Smooth muscle cell (in vitro differentiated cells): ENCODE measurements at regions not wholly inside any gene's neighbourhood (a gene's known extent, or its start where the extent isn't known, plus 50 kb on each side); places are given as distances from the start of the nearest gene placed in this dataset.

Experiments
- DNase-seq: peaks from one replicate; lab custom pipeline; 2025; ENCODE audit not compliant: unreplicated experiment; lab: John Stamatoyannopoulos, UW
- H2AFZ ChIP-seq: fragments of 200-600 bp; sonication (generic); 2 replicates; pipeline ENCODE4 v1.6.0; 2016; ENCODE audit warnings: antibody characterized with exemption, low read depth, mild to moderate bottlenecking
- H3F3A ChIP-seq: fragments of 200-600 bp; sonication (generic); 2 replicates; pipeline ENCODE4 v1.6.0; 2017; ENCODE audit warnings: antibody characterized with exemption, low read depth
- H3K27ac ChIP-seq: fragments of 200-600 bp; sonication (generic); 2 replicates; pipeline ENCODE4 v1.5.1; 2016; ENCODE audit warnings: low read depth, mild to moderate bottlenecking
- H3K27me3 ChIP-seq: fragments of 200-600 bp; sonication (generic); 2 replicates; pipeline ENCODE4 v1.6.1; 2016; ENCODE audit warnings: low read depth, mild to moderate bottlenecking
- H3K36me3 ChIP-seq: fragments of 200-600 bp; sonication (generic); 2 replicates; pipeline ENCODE4 v1.5.1; 2016; ENCODE audit warnings: low read depth
- H3K4me1 ChIP-seq: fragments of 200-600 bp; sonication (generic); 2 replicates; pipeline ENCODE4 v1.5.1; 2016; ENCODE audit warnings: low read depth
- H3K4me2 ChIP-seq: fragments of 200-600 bp; sonication (generic); 2 replicates; pipeline ENCODE4 v1.6.0; 2016; ENCODE audit warnings: mild to moderate bottlenecking
- H3K4me3 ChIP-seq: fragments of 200-600 bp; sonication (generic); 2 replicates; pipeline ENCODE4 v1.5.1; 2016; ENCODE audit warnings: mild to moderate bottlenecking
- H3K79me2 ChIP-seq: fragments of 200-600 bp; sonication (generic); 2 replicates; pipeline ENCODE4 v1.6.0; 2016; ENCODE audit warnings: low read depth, mild to moderate bottlenecking
- H3K9ac ChIP-seq: fragments of 200-600 bp; sonication (generic); 2 replicates; pipeline ENCODE4 v1.6.0; 2016; ENCODE audit warnings: low read depth
- H3K9me3 ChIP-seq: fragments of 200-600 bp; sonication (generic); replicated peaks from 2 replicates; pipeline ENCODE4 v1.5.1; 2016; ENCODE audit warnings: low read depth
- H4K20me1 ChIP-seq: fragments of 200-600 bp; sonication (generic); 2 replicates; pipeline ENCODE4 v1.6.0; 2016; ENCODE audit warnings: low read depth
- WGBS: methylation state at CpG from one replicate; pipeline ENCODE4 v1.1.7; 2016; ENCODE audit warnings: low lambda C conversion rate; 5-methylcytosine and 5-hydroxymethylcytosine counted together
- TF ChIP-seq, protein P1 (sequence below): fragments of 200-600 bp; sonication (generic); IDR thresholded peaks from 2 replicates; pipeline ENCODE4 v1.5.1; 2017; ENCODE audit warnings: borderline replicate concordance, mild to moderate bottlenecking, antibody characterized with exemption; ENCODE audit not compliant: insufficient read depth, poor library complexity, severe bottlenecking

DNA sequence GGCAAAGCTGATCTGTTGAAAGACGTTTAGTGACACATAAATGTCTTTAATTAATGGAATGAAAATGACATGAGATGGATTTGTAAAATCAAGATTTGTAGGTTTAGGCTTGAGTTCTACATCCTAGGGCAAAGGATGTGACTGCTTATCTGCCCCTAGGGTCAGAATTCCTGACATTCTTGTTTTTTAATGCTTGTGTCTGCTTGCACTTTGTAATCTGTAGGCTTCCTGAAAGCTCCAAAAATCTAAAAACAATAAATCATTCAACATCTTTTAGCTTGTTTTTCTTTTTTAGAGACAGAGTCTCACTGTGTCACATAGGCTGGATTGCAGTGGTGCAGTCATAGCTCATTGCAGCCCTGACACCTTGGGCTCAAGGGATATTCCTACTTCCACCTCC, 107.9 kb upstream of the MLIP start:
- WGBS, result 24% methylated on average over 1 of the region's 1 CpG
- H3K27me3 ChIP-seq, result no peaks in the 10 kb centered on the region
- H3K4me3 ChIP-seq, result no peak overlapping the region
- H3K36me3 ChIP-seq, result no peaks in the 10 kb centered on the region
- TF ChIP-seq, protein P1, sequence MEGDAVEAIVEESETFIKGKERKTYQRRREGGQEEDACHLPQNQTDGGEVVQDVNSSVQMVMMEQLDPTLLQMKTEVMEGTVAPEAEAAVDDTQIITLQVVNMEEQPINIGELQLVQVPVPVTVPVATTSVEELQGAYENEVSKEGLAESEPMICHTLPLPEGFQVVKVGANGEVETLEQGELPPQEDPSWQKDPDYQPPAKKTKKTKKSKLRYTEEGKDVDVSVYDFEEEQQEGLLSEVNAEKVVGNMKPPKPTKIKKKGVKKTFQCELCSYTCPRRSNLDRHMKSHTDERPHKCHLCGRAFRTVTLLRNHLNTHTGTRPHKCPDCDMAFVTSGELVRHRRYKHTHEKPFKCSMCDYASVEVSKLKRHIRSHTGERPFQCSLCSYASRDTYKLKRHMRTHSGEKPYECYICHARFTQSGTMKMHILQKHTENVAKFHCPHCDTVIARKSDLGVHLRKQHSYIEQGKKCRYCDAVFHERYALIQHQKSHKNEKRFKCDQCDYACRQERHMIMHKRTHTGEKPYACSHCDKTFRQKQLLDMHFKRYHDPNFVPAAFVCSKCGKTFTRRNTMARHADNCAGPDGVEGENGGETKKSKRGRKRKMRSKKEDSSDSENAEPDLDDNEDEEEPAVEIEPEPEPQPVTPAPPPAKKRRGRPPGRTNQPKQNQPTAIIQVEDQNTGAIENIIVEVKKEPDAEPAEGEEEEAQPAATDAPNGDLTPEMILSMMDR, result no peak
- no peak for DNase-seq
- no peaks in the 10 kb centered on the region for H3K4me1 ChIP-seq
- no peak overlapping the region for H3K27ac ChIP-seq
- H3K9me3 ChIP-seq, result no peaks in the 10 kb centered on the region
- no peak overlapping the region for H3K4me2 ChIP-seq
- H4K20me1 ChIP-seq, result no peaks in the 10 kb centered on the region
- H2AFZ ChIP-seq, result no peak overlapping the region
- no peaks in the 10 kb centered on the region for H3F3A ChIP-seq
- no peak overlapping the region for H3K9ac ChIP-seq
- H3K79me2 ChIP-seq, result no peaks in the 10 kb centered on the region

DNA sequence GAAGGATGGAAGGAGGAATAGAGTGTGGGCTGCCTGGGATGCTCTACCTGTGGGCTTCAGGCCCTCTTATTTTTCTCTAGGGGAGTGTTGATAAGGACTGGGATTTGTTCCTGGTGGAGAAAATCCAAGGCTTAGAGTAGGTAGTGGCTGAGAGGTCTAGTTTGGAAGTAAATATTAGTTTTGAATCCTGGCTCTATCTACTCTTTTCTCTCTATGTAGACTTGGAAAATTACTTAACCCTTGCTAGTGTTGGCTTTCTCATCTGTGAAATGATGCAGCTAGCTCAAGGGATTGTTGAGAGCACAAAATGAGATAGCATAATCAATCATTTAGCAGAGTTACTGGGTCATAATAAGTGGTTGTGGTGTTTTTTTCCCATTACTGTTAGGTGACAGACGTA, 102.7 kb upstream of the MLIP start:
- Histone ChIP-seq H2AFZ (no peak overlapping the region), H3K4me1 (no peaks in the 10 kb centered on the region), H3K36me3 (no peaks in the 10 kb centered on the region), H3K4me2 (no peak overlapping the region), H3K9me3 (no peaks in the 10 kb centered on the region), H3K79me2 (no peaks in the 10 kb centered on the region), H4K20me1 (no peaks in the 10 kb centered on the region), H3K9ac (no peak overlapping the region), H3F3A (no peaks in the 10 kb centered on the region), H3K4me3 (no peak overlapping the region), H3K27me3 (no peaks in the 10 kb centered on the region), H3K27ac (no peak overlapping the region)
- DNase-seq, result no peak
- TF ChIP-seq, protein P1, result no peak
- WGBS, result 91% methylated on average over 1 of the region's 1 CpG

DNA sequence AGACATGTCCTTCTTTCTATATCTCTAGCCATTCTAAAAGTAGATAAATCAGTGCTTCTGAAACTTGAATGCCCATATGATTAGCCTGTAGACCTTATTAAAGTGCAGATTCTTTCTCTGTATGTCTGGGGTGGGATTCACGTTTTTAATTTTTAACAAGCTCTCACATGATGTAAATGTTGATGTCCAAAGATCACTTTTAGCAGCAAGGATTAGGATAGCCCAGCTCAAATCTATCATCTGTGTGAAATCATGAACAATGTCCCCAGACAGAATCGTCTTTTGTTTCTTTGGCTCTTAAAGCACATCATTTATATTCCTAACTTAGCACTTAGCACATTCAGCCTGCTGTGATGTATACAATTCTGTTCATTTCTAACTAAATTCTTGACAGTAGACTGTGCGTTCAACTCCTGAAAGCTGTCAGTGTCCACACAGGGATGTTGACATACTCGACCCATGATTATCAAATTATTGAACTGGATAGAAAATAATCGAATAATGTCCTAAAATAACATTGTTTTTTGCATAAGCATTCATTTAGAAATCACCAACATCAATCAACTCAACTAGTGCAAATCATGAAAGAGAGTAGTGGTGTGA, 102.1 kb upstream of the MLIP start:
- TF ChIP-seq, protein P1, result no peak
- H3K27me3 ChIP-seq, result no peaks in the 10 kb centered on the region
- no peak overlapping the region for H3K9ac ChIP-seq
- H3K4me1 ChIP-seq, result no peaks in the 10 kb centered on the region
- no peak for DNase-seq
- no peaks in the 10 kb centered on the region for H3K36me3 ChIP-seq
- H3K4me3 ChIP-seq, result no peak overlapping the region
- H3K27ac ChIP-seq, result no peak overlapping the region
- no peaks in the 10 kb centered on the region for H3K79me2 ChIP-seq
- 85% methylated on average over 5 of the region's 5 CpGs for WGBS
- H3K4me2 ChIP-seq, result no peak overlapping the region
- no peaks in the 10 kb centered on the region for H4K20me1 ChIP-seq
- H2AFZ ChIP-seq, result no peak overlapping the region
- H3K9me3 ChIP-seq, result no peaks in the 10 kb centered on the region
- H3F3A ChIP-seq, result no peaks in the 10 kb centered on the region
